Fibroblast of the aortic adventitia (primary cell): ENCODE measurements at regions not wholly inside any gene's neighbourhood (a gene's known extent, or its start where the extent isn't known, plus 50 kb on each side); places are given as distances from the start of the nearest gene placed in this dataset. TPM values are rescaled to one million over a fixed set of nuclear protein-coding genes. Genes with fewer than 3 reads are reported as not detected.

ENCODE experiments used
- DNase-seq: peaks from one replicate; pipeline ENCODE4 v3.0.0-alpha.2; 2010; ENCODE audit warnings: low read depth
- H3K4me3 ChIP-seq: 2 replicates; pipeline ENCODE4 v1.5.1; 2011; ENCODE audit warnings: low read depth, mild to moderate bottlenecking, control low read depth, low read length, moderate library complexity
- small RNA-seq: library from RNA; depleted of rRNA; stranded (forward); fragments of <200 nt; gene quantifications from one replicate; pipeline ENCODE3, GENCODE V24; 2012
- TF ChIP-seq, protein P1 (sequence below): IDR thresholded peaks from 2 replicates; pipeline ENCODE4 v1.5.1; 2011; ENCODE audit warnings: mild to moderate bottlenecking, low read length, control low read depth, inconsistent platforms; ENCODE audit not compliant: insufficient read depth

DNA sequence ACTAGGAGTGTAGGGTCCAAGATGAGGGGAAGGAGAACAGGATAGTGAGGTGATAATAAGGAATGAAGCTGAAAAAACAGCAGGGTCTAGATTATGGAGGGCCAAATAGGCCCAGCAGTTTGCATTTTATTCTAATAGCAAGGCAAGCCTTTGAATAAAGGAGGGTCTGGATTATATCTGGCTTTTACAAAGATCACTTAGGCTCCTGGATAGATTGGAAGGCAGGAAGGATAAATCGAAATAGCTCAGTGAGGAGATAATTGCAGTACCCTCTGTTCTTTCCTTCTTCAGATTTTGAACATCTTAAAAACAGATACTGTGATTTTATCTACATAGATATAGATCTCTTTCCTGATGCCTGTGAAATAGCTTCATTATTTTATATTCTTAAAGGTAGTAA is 53.8 kb upstream of the PTGFR start:
- TF ChIP-seq, protein P1, sequence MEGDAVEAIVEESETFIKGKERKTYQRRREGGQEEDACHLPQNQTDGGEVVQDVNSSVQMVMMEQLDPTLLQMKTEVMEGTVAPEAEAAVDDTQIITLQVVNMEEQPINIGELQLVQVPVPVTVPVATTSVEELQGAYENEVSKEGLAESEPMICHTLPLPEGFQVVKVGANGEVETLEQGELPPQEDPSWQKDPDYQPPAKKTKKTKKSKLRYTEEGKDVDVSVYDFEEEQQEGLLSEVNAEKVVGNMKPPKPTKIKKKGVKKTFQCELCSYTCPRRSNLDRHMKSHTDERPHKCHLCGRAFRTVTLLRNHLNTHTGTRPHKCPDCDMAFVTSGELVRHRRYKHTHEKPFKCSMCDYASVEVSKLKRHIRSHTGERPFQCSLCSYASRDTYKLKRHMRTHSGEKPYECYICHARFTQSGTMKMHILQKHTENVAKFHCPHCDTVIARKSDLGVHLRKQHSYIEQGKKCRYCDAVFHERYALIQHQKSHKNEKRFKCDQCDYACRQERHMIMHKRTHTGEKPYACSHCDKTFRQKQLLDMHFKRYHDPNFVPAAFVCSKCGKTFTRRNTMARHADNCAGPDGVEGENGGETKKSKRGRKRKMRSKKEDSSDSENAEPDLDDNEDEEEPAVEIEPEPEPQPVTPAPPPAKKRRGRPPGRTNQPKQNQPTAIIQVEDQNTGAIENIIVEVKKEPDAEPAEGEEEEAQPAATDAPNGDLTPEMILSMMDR, result no peak
- no peak overlapping the region for H3K4me3 ChIP-seq
- no peak for DNase-seq

DNA sequence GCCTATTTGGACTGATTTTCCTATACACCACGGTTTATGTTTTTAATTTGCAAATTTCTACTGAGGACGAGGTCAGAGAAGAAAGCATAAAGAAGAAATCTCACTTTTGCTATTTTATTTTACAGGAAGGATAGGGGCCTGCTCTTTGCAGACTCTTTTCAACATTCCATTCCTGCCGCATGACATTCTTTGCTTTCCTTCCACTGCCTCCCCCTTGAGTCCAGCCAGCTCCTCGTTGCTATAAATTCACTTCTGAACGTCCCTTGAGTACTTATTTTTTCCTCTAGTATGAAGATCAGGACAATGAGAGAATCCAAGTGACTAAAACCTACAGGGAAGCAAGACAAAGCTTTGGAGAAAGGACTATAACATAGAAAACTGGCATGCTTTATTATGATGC is 53.4 kb upstream of the PTGFR start:
- peak; percentile 46 for DNase-seq
- no peak overlapping the region for H3K4me3 ChIP-seq
- TF ChIP-seq, protein P1, result no peak

DNA sequence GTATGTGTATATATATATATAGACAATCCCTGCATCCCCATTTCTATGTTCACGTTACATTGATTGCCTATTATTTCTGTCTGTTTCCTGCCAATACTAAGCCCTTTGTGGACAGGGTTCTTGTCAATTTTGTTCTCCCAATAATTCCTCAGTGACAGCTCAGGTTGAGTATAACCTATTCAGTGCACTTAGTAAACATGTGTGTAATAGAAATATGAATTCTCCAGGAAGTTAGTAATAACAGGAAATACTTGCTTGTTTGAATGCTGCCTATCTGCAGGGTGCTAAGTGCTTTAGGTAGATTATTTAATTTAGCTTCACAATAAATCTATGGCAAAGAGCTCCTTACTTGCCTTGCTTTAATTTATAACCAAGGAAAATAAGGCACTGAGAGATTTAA is 52.8 kb upstream of the PTGFR start:
- no peak overlapping the region for H3K4me3 ChIP-seq
- DNase-seq, result no peak
- TF ChIP-seq, protein P1, result no peak

DNA sequence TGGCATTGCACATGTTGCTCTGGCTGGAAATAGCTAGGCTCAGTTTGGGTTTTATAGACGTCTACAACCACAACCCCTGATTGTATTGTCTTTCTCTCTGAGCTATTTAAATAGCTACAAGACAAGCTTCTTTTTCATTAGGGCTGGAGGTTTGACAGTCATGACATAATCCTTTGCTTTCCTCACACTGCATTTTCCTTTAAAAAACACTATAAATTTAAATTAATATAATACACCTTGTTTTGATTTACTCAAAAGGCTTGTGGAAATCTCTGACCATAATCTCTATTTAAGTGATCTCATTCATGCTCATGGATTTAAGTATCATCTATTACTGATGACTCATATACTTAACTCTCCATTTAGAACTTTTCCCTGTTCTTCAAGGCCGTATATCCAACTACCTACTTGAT is 50.4 kb upstream of the PTGFR start:
- H3K4me3 ChIP-seq, result no peak overlapping the region
- TF ChIP-seq, protein P1, result no peak
- DNase-seq, result peak; percentile 74

Small RNA genes lying in the stretch of these regions (small RNA-seq; reads per million reads assigned to genes)
- gene AC096531.1 (not detected), gene RNA5SP23 (not detected)
